OCI-LY1 (cell line): ENCODE measurements at regions not wholly inside any gene's neighbourhood (a gene's known extent, or its start where the extent isn't known, plus 50 kb on each side); places are given as distances from the start of the nearest gene placed in this dataset.

Source experiments
- H2AFZ ChIP-seq: fragments of 200-600 bp; sonication (generic), shearing (Covaris generic); 2 replicates; pipeline ENCODE4 v1.6.0; 2014; ENCODE audit warnings: antibody characterized with exemption, mild to moderate bottlenecking, low read length
- H3F3A ChIP-seq: fragments of 200-600 bp; sonication (generic), shearing (Covaris generic); 2 replicates; pipeline ENCODE4 v1.6.0; 2014; ENCODE audit warnings: mild to moderate bottlenecking, antibody characterized with exemption, low read length, moderate library complexity; ENCODE audit not compliant: insufficient read depth
- H3K27ac ChIP-seq: fragments of 200-600 bp; sonication (generic); 2 replicates; pipeline ENCODE4 v1.5.1; 2014; ENCODE audit warnings: low read length, mixed run types, mild to moderate bottlenecking, low read depth; ENCODE audit not compliant: poor library complexity, severe bottlenecking
- H3K27me3 ChIP-seq: fragments of 200-600 bp; sonication (generic); 2 replicates; pipeline ENCODE4 v1.6.0; 2014; ENCODE audit warnings: antibody characterized with exemption, mild to moderate bottlenecking, low read length, moderate library complexity; ENCODE audit not compliant: insufficient read depth
- H3K36me3 ChIP-seq: fragments of 200-600 bp; sonication (generic); 2 replicates; pipeline ENCODE4 v1.6.1; 2014; ENCODE audit warnings: mild to moderate bottlenecking, antibody characterized with exemption, low read length, moderate library complexity, mixed read lengths; ENCODE audit not compliant: insufficient read depth
- H3K4me1 ChIP-seq: fragments of 200-600 bp; sonication (generic); 2 replicates; pipeline ENCODE4 v1.5.1; 2014; ENCODE audit warnings: mild to moderate bottlenecking, low read length, moderate library complexity; ENCODE audit not compliant: insufficient read depth, severe bottlenecking
- H3K4me2 ChIP-seq: fragments of 200-600 bp; sonication (generic), shearing (Covaris generic); 2 replicates; pipeline ENCODE4 v1.6.1; 2014; ENCODE audit warnings: low read length
- H3K4me3 ChIP-seq: fragments of 200-600 bp; sonication (generic); 2 replicates; pipeline ENCODE4 v1.5.1; 2014; ENCODE audit warnings: low read length, low read depth, mild to moderate bottlenecking, mixed read lengths; ENCODE audit not compliant: poor library complexity, severe bottlenecking
- H3K79me2 ChIP-seq: fragments of 200-600 bp; shearing (Covaris generic); 2 replicates; pipeline ENCODE4 v1.6.1; 2016; ENCODE audit warnings: mixed run types, low read length, mixed read lengths; ENCODE audit not compliant: insufficient read depth
- H3K9ac ChIP-seq: fragments of 200-600 bp; sonication (generic), shearing (Covaris generic); 2 replicates; pipeline ENCODE4 v1.6.1; 2014; ENCODE audit warnings: mild to moderate bottlenecking, low read length, mixed read lengths
- H3K9me2 ChIP-seq: fragments of 200-600 bp; sonication (generic), shearing (Covaris generic); 2 replicates; pipeline ENCODE4 v1.6.1; 2014; ENCODE audit warnings: low read depth, mild to moderate bottlenecking, low read length, mixed read lengths
- H3K9me3 ChIP-seq: fragments of 200-600 bp; shearing (Covaris generic); 2 replicates; pipeline ENCODE4 v1.6.1; 2014; ENCODE audit warnings: low read length, mixed read lengths
- H4K20me1 ChIP-seq: fragments of 200-600 bp; sonication (generic), shearing (Covaris generic); 2 replicates; pipeline ENCODE4 v1.6.0; 2016; ENCODE audit warnings: mild to moderate bottlenecking, low read length; ENCODE audit not compliant: insufficient read depth
- EZH2 ChIP-seq: fragments of 200-600 bp; sonication (generic), shearing (Covaris generic); IDR thresholded peaks from 2 replicates; pipeline ENCODE4 v1.8.0; 2017; ENCODE audit warnings: borderline replicate concordance, mixed run types, mild to moderate bottlenecking, antibody characterized with exemption, low read length, moderate library complexity, mixed read lengths
- TF ChIP-seq, protein P1 (sequence below): fragments of 200-600 bp; sonication (generic), shearing (Covaris generic); IDR thresholded peaks from 2 replicates; pipeline ENCODE4 v1.5.1; 2017; ENCODE audit warnings: mild to moderate bottlenecking, antibody characterized with exemption, low read length, moderate library complexity, mixed read lengths

DNA sequence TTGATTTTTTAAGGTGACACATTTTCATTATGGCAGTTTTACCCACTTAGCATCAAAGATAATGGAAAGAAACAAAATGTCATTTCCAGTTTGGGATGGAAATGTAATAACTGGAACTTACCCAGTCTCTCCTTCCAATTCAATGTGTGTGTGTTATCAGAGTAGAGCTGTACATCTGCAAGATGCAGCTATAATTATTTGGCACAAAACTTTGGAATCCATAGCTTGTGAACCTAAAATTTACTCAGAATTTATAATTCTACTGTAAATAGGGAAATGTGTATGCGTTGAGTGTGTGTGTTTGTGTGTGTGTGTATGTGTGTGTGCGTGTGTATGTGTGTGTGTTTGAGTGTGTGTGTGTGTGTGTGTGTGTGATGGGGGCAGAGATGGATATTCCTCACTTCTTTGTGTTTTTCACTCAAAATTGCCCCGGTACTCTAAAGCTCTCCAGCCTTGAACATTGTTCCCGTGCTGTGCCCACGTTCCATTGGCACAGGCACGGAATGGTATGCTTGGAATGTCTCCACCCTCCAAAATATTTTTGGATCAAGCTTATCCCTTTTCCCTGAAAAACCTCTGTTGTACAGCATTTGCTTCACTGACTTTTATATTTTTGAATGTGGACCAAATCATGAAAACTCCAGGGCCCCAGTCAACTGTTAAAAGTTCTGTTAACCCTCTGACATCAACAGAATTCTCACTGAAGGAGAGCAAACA, 150.2 kb upstream of the BMP4 start:
- no peaks in the 10 kb centered on the region for H3K9me3 ChIP-seq
- H3F3A ChIP-seq = no peaks in the 10 kb centered on the region
- no peaks in the 10 kb centered on the region for H3K27me3 ChIP-seq
- no peaks in the 10 kb centered on the region for H3K79me2 ChIP-seq
- no peak overlapping the region for H3K4me2 ChIP-seq
- H3K4me3 ChIP-seq = no peak overlapping the region
- no peaks in the 10 kb centered on the region for H3K9me2 ChIP-seq
- H3K27ac ChIP-seq = no peak overlapping the region
- H3K4me1 ChIP-seq = no peaks in the 10 kb centered on the region
- H4K20me1 ChIP-seq = no peaks in the 10 kb centered on the region
- no peaks in the 10 kb centered on the region for H3K36me3 ChIP-seq
- no peak overlapping the region for H2AFZ ChIP-seq
- no peak for TF ChIP-seq EZH2
- TF ChIP-seq, protein P1, sequence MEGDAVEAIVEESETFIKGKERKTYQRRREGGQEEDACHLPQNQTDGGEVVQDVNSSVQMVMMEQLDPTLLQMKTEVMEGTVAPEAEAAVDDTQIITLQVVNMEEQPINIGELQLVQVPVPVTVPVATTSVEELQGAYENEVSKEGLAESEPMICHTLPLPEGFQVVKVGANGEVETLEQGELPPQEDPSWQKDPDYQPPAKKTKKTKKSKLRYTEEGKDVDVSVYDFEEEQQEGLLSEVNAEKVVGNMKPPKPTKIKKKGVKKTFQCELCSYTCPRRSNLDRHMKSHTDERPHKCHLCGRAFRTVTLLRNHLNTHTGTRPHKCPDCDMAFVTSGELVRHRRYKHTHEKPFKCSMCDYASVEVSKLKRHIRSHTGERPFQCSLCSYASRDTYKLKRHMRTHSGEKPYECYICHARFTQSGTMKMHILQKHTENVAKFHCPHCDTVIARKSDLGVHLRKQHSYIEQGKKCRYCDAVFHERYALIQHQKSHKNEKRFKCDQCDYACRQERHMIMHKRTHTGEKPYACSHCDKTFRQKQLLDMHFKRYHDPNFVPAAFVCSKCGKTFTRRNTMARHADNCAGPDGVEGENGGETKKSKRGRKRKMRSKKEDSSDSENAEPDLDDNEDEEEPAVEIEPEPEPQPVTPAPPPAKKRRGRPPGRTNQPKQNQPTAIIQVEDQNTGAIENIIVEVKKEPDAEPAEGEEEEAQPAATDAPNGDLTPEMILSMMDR = no peak
- H3K9ac ChIP-seq = no peak overlapping the region

DNA sequence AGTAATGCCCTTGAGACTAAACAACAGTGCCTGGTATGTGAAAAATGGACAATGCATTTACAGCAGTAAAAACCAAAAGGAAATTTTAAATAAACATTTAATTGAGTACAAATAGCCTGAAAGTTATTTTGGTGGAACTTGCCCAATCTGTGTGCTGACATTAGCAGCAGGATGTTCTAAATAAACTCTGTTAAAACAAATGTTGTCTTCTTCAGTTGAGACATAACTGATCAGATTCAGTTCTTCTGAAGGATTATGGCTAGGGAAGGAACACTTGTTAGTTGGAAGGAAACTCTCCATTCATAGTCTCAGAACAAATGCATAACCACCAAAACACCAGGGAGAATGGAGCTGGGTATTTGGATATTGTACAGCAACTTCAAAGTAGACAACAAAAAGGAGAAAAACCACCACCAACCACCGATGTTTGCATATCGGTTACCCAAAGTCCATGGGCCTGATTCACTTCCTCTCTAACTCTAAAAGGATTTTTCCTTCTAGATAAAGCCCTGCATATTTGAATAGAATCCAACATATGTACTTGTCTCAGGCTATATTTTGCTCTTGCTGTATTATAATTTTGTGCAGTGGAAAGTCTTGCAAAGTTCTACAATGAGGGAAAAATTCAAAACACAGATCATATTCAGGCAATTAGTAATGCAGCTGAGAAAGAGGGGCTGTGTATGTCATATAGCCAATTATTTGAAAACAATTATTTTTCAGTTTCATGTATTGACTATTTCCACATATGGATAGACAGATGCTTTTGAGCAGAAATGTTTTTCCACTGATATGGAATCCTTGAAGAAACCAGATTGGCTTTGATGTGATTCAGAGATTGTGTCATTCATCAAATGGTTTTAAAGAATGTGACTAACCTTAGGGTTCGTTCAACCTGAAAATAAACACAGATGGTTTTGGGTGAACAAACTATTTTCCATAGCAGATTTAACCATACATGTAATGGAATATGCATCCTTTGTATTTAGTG, 152.2 kb upstream of the BMP4 start:
- TF ChIP-seq, protein P1 = no peak
- no peak for TF ChIP-seq EZH2
- Histone ChIP-seq H4K20me1 (no peaks in the 10 kb centered on the region), H2AFZ (no peak overlapping the region), H3K9ac (no peak overlapping the region), H3K27me3 (no peaks in the 10 kb centered on the region), H3K36me3 (no peaks in the 10 kb centered on the region), H3K79me2 (no peaks in the 10 kb centered on the region), H3K9me2 (no peaks in the 10 kb centered on the region), H3F3A (no peaks in the 10 kb centered on the region), H3K4me2 (no peak overlapping the region), H3K4me3 (no peak overlapping the region), H3K9me3 (no peaks in the 10 kb centered on the region), H3K4me1 (no peaks in the 10 kb centered on the region), H3K27ac (no peak overlapping the region)

DNA sequence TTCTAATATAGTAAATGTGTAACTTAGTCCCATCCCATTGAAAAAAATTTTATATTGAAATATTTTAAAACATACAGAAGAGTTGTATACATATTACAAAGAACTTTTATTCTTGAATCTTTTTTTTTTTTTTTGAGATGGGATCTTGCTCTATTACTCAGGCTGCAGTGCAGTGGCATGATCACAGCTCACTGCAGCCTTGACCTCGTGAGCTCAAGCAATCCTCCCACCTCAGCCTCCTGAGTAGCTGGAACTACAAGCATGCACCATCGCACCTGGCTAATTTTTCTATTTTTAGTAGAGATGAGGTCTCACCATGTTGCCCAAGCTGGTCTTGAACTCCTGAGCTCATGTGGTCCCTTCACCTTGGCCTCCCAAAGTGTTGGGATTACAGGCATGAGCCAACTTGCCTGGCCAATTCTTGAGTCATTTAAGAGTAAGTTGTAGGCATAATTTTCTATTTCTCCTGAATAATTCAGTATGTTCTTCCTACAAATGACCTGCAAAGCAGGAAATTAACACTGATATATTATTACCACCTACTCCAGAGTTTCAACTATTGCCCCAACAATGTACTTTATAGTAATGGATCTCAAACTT, 153.0 kb upstream of the BMP4 start:
- Histone ChIP-seq H4K20me1 (no peaks in the 10 kb centered on the region), H3K9me3 (no peaks in the 10 kb centered on the region), H3K4me3 (no peak overlapping the region), H3K27me3 (no peaks in the 10 kb centered on the region), H3K4me2 (no peak overlapping the region), H3F3A (no peaks in the 10 kb centered on the region), H3K9ac (no peak overlapping the region), H3K27ac (no peak overlapping the region), H3K36me3 (no peaks in the 10 kb centered on the region), H2AFZ (no peak overlapping the region), H3K4me1 (no peaks in the 10 kb centered on the region), H3K79me2 (no peaks in the 10 kb centered on the region), H3K9me2 (no peaks in the 10 kb centered on the region)
- TF ChIP-seq, protein P1 = no peak
- no peak for TF ChIP-seq EZH2
